Ovary (tissue), 7 donors: ENCODE measurements at regions not wholly inside any gene's neighbourhood (a gene's known extent, or its start where the extent isn't known, plus 50 kb on each side); places are given as distances from the start of the nearest gene placed in this dataset.

ENCODE experiments used
- DNase-seq, 5 donors: peaks; one replicate each; pipeline ENCODE4 v3.0.0-alpha.2; 2019 to 2020
- H3K27ac ChIP-seq, 2 donors: fragments of 200-600 bp; one replicate each; pipeline versions ENCODE4 v1.5.1 to v1.8.0; 2019 to 2022
- H3K27me3 ChIP-seq: fragments of 200-600 bp; one replicate; pipeline ENCODE4 v1.8.0; 2022
- H3K36me3 ChIP-seq: fragments of 200-600 bp; sonication (generic); one replicate; pipeline ENCODE4 v1.5.1; 2019
- H3K4me1 ChIP-seq: one replicate; pipeline ENCODE4 v1.8.1; 2013; ENCODE audit warnings: mild to moderate bottlenecking, moderate library complexity; ENCODE audit not compliant: insufficient read depth
- H3K4me3 ChIP-seq: fragments of 200-600 bp; sonication (generic); one replicate; pipeline ENCODE4 v1.5.1; 2017
- H3K9me3 ChIP-seq, 2 donors: fragments of 200-600 bp in 1 of 2; sonication (generic) in 1 of 2; one replicate each; pipeline versions ENCODE4 v1.5.1 to v1.8.1; 2013 to 2019; ENCODE audit warnings: mild to moderate bottlenecking in 1 of 2, moderate library complexity in 1 of 2
- CTCF ChIP-seq, 3 donors: fragments of 450-650 bp in 2 of 3; fragments of 200-600 bp in 1 of 3; IDR thresholded peaks; one replicate each; pipeline versions ENCODE4 v1.5.1 to v1.8.0; 2016 to 2022; ENCODE audit warnings: antibody characterized with exemption in 3 of 3, mild to moderate bottlenecking in 1 of 3
- EP300 ChIP-seq: sonication (generic); formaldehyde crosslinking; IDR thresholded peaks from one replicate; pipeline ENCODE4 v1.6.1; 2017; ENCODE audit warnings: antibody characterized with exemption
- POLR2A ChIP-seq: fragments of 450-650 bp; IDR thresholded peaks from one replicate; pipeline ENCODE4 v1.6.1; 2017; ENCODE audit warnings: antibody characterized with exemption, mild to moderate bottlenecking, moderate library complexity
- WGBS, 3 donors: extraction: QIAGEN DNeasy Blood & Tissue Kit in 1 of 3; methylation state at CpG; one replicate each; pipeline versions ENCODE4 v1.1.5 to v1.1.7; 2013 to 2017; 5-methylcytosine and 5-hydroxymethylcytosine counted together
- intact Hi-C, 4 donors: fragments of 100-400 bp; cut with DNase I; formaldehyde crosslinking; loops; one replicate each; pipeline versions ENCODE4 v1.11.0 to v1.15.1; 2022 to 2023
- donor health status: DM: no; HTN: no; CAD: no; lungs with moderate emphysema.
- donor health status: DM: no; HTN: no; CAD: no.
- donor health status: Bipolar disorder and iron deficiency.
- donor health status: DM: no; HTN: no; CAD: no.
- donor health status: DM: yes; HTN: yes; CAD: no.

- intact Hi-C loops = no loop called here
- TF ChIP-seq CTCF (IDR thresholded peaks at IDR 0.05) (no peak), POLR2A (no peak), EP300 (no peak)
- H3K4me1 ChIP-seq = no peaks in the 10 kb centered on the region
Measured at GRCh38 chr5:8647111-8647510, 778.2 kb downstream of the MTRR start.

GRCh38 chr5:8650186-8650585, 781.2 kb downstream of the MTRR start:
- no peak for DNase-seq
- intact Hi-C loops = no loop called here
- TF ChIP-seq EP300 (no peak), CTCF (IDR thresholded peaks at IDR 0.05) (no peak)

More at GRCh38 chr5:8647111-8647510, 778.2 kb downstream of the MTRR start:
- Histone ChIP-seq H3K9me3 (no peaks in the 10 kb centered on the region), H3K4me3 (no peak overlapping the region), H3K27me3 (no peaks in the 10 kb centered on the region), H3K36me3 (no peaks in the 10 kb centered on the region), H3K27ac (no peak overlapping the region)
- DNase-seq = no peak

GRCh38 chr5:8660133-8660893, 791.4 kb downstream of the MTRR start:
- Histone ChIP-seq H3K36me3 (no peaks in the 10 kb centered on the region), H3K9me3 (no peaks in the 10 kb centered on the region), H3K27me3 (no peaks in the 10 kb centered on the region), H3K4me3 (no peak overlapping the region), H3K4me1 (no peaks in the 10 kb centered on the region), H3K27ac (no peak overlapping the region)
- intact Hi-C loops = no loop called here
- 67 to 77% (median 68%) methylated on average over 4 of the region's 4 CpGs for WGBS, 3 donors
- no peak for TF ChIP-seq CTCF (IDR thresholded peaks at IDR 0.05)
- no peak for TF ChIP-seq EP300
- TF ChIP-seq POLR2A = no peak
- no peak for DNase-seq

More at GRCh38 chr5:8650186-8650585, 781.2 kb downstream of the MTRR start:
- no peak overlapping the region for H3K4me3 ChIP-seq
- 83 to 86% (median 85%) methylated on average over 6 of the region's 6 CpGs for WGBS, 3 donors
- H3K27ac ChIP-seq = no peak overlapping the region
- no peaks in the 10 kb centered on the region for H3K9me3 ChIP-seq
- H3K27me3 ChIP-seq = no peaks in the 10 kb centered on the region
- no peaks in the 10 kb centered on the region for H3K36me3 ChIP-seq
- H3K4me1 ChIP-seq = no peaks in the 10 kb centered on the region

- Histone ChIP-seq H3K9me3 (no peaks in the 10 kb centered on the region), H3K36me3 (no peaks in the 10 kb centered on the region), H3K27ac (no peak overlapping the region), H3K4me3 (no peak overlapping the region), H3K4me1 (no peaks in the 10 kb centered on the region), H3K27me3 (no peaks in the 10 kb centered on the region)
- 84 to 87% (median 86%) methylated on average over 6 of the region's 6 CpGs for WGBS, 3 donors
- no peak for DNase-seq
- no peak for TF ChIP-seq EP300
- TF ChIP-seq CTCF (IDR thresholded peaks at IDR 0.05) = no peak
- no peak for TF ChIP-seq POLR2A
- intact Hi-C loops = no loop called here
Measured at GRCh38 chr5:8663374-8663773, 794.4 kb downstream of the MTRR start.
